H9 (cell line): ENCODE measurements at regions not wholly inside any gene's neighbourhood (a gene's known extent, or its start where the extent isn't known, plus 50 kb on each side); places are given as distances from the start of the nearest gene placed in this dataset.

Experiments used
- DNase-seq: peaks from one replicate; pipeline ENCODE4 v3.0.0-alpha.2; 2017
- H2AFZ ChIP-seq: one replicate; pipeline ENCODE4 v1.6.1; 2013; ENCODE audit warnings: mild to moderate bottlenecking, low read length, control low read depth, moderate library complexity
- H2AK5ac ChIP-seq: 2 replicates; pipeline ENCODE4 v1.6.1; 2013; ENCODE audit warnings: low read length, control low read depth, mixed read lengths; ENCODE audit not compliant: insufficient read length
- H2BK120ac ChIP-seq: one replicate; pipeline ENCODE4 v1.6.1; 2013; ENCODE audit warnings: low read depth, mild to moderate bottlenecking, low read length, control low read depth, inconsistent platforms; ENCODE audit not compliant: poor library complexity, severe bottlenecking
- H2BK12ac ChIP-seq: 2 replicates; pipeline ENCODE4 v1.6.1; 2013; ENCODE audit warnings: low read length, control low read depth, mixed read lengths, low read depth; ENCODE audit not compliant: insufficient read length
- H2BK15ac ChIP-seq: 2 replicates; pipeline ENCODE4 v1.6.1; 2013; ENCODE audit warnings: low read depth, low read length, control low read depth
- H2BK20ac ChIP-seq: one replicate; pipeline ENCODE4 v1.6.1; 2013; ENCODE audit warnings: low read depth, mild to moderate bottlenecking, low read length, control low read depth, inconsistent platforms; ENCODE audit not compliant: poor library complexity, severe bottlenecking
- H2BK5ac ChIP-seq: 2 replicates; pipeline ENCODE4 v1.6.1; 2013; ENCODE audit warnings: low read length, control low read depth, mixed read lengths; ENCODE audit not compliant: insufficient read length
- H3K14ac ChIP-seq: 2 replicates; pipeline ENCODE4 v1.6.1; 2013; ENCODE audit warnings: low read length, control low read depth; ENCODE audit not compliant: insufficient read depth
- H3K18ac ChIP-seq: 2 replicates; pipeline ENCODE4 v1.6.1; 2013; ENCODE audit warnings: low read depth, mild to moderate bottlenecking, mixed read lengths, low read length, control low read depth; ENCODE audit not compliant: insufficient read length
- H3K23ac ChIP-seq: 2 replicates; pipeline ENCODE4 v1.6.1; 2013; ENCODE audit warnings: low read length, control low read depth, mixed read lengths, low read depth; ENCODE audit not compliant: insufficient read length
- H3K23me2 ChIP-seq: 2 replicates; pipeline ENCODE4 v1.6.1; 2013; ENCODE audit warnings: low read depth, mild to moderate bottlenecking, mixed read lengths, low read length, control low read depth; ENCODE audit not compliant: insufficient read length, poor library complexity, severe bottlenecking
- H3K27ac ChIP-seq: 2 replicates; pipeline ENCODE4 v1.5.1; 2013; ENCODE audit warnings: low read length, control low read depth, mixed read lengths, low read depth; ENCODE audit not compliant: insufficient read length
- H3K27me3 ChIP-seq: 2 replicates; pipeline ENCODE4 v1.6.1; 2013; ENCODE audit warnings: low read length, control low read depth, inconsistent platforms; ENCODE audit not compliant: insufficient read depth
- H3K4ac ChIP-seq: 2 replicates; pipeline ENCODE4 v1.6.1; 2013; ENCODE audit warnings: low read depth, mild to moderate bottlenecking, control low read depth, inconsistent platforms, low read length, moderate library complexity
- H3K4me1 ChIP-seq: 2 replicates; pipeline ENCODE4 v1.6.1; 2013; ENCODE audit warnings: low read length, control low read depth, inconsistent platforms; ENCODE audit not compliant: insufficient read depth
- H3K4me2 ChIP-seq: 2 replicates; pipeline ENCODE4 v1.6.1; 2013; ENCODE audit warnings: low read length, control low read depth, mixed read lengths; ENCODE audit not compliant: insufficient read length, insufficient read depth
- H3K56ac ChIP-seq: 2 replicates; pipeline ENCODE4 v1.6.1; 2013; ENCODE audit warnings: low read depth, mild to moderate bottlenecking, mixed read lengths, low read length, control low read depth; ENCODE audit not compliant: insufficient read length
- H3K79me1 ChIP-seq: 2 replicates; pipeline ENCODE4 v1.6.1; 2013; ENCODE audit warnings: low read depth, mild to moderate bottlenecking, moderate library complexity, low read length, control low read depth, inconsistent platforms; ENCODE audit not compliant: insufficient read depth, poor library complexity, severe bottlenecking
- H3K79me2 ChIP-seq: 2 replicates; pipeline ENCODE4 v1.6.1; 2013; ENCODE audit warnings: low read length, control low read depth, inconsistent platforms; ENCODE audit not compliant: insufficient read depth
- H3K9ac ChIP-seq: 2 replicates; pipeline ENCODE4 v1.6.1; 2013; ENCODE audit warnings: low read length, control low read depth, mixed read lengths; ENCODE audit not compliant: insufficient read length; ENCODE audit errors: extremely low read depth
- H3K9me3 ChIP-seq: one replicate; pipeline ENCODE4 v1.6.1; 2013; ENCODE audit warnings: low read depth, low read length, inconsistent platforms; ENCODE audit not compliant: control insufficient read depth
- H3T11ph ChIP-seq: one replicate; pipeline ENCODE4 v1.6.1; 2013; ENCODE audit warnings: mild to moderate bottlenecking, low read length, control low read depth, inconsistent platforms
- H4K20me1 ChIP-seq: one replicate; pipeline ENCODE4 v1.6.1; 2013; ENCODE audit not compliant: control insufficient read depth, insufficient read length, insufficient read depth
- H4K5ac ChIP-seq: 2 replicates; pipeline ENCODE4 v1.6.1; 2013; ENCODE audit warnings: low read depth, mild to moderate bottlenecking, mixed read lengths, low read length, control low read depth; ENCODE audit not compliant: insufficient read length
- H4K8ac ChIP-seq: replicated peaks from 2 replicates; pipeline ENCODE4 v1.6.1; 2013; ENCODE audit warnings: low read length, control low read depth, mixed read lengths, low read depth; ENCODE audit not compliant: insufficient read length
- H4K91ac ChIP-seq: 2 replicates; pipeline ENCODE4 v1.6.1; 2013; ENCODE audit warnings: low read depth, mild to moderate bottlenecking, moderate library complexity, mixed read lengths, low read length, control low read depth; ENCODE audit not compliant: insufficient read length
- H3K27ac Mint-ChIP-seq, 3 experiments: 2 replicates in 2 of 3; 3 replicates in 1 of 3; pipeline ENCODE4 v1.8.0; 2020 to 2021; ENCODE audit warnings: mixed read lengths in 3 of 3, mild to moderate bottlenecking in 1 of 3, moderate library complexity in 1 of 3
- H3K27me3 Mint-ChIP-seq: 2 replicates; pipeline ENCODE4 v1.8.0; 2021; ENCODE audit warnings: low read depth, mild to moderate bottlenecking, moderate library complexity, mixed read lengths
- H3K36me3 Mint-ChIP-seq, 3 experiments: 2 replicates in 2 of 3; 3 replicates in 1 of 3; pipeline ENCODE4 v1.8.0; 2020 to 2021; ENCODE audit warnings: low read depth in 3 of 3, mixed read lengths in 3 of 3; ENCODE audit not compliant: insufficient read depth in 1 of 3
- H3K4me1 Mint-ChIP-seq, 2 experiments: 2 replicates each; pipeline ENCODE4 v1.8.0; 2020; ENCODE audit warnings: mixed read lengths in 2 of 2
- H3K4me3 Mint-ChIP-seq, 2 experiments: 2 replicates in 1 of 2; 3 replicates in 1 of 2; pipeline ENCODE4 v1.8.0; 2020 to 2021; ENCODE audit warnings: mild to moderate bottlenecking in 2 of 2, mixed read lengths in 2 of 2, moderate library complexity in 1 of 2
- H3K9me3 Mint-ChIP-seq, 2 experiments: 2 replicates in 1 of 2; 3 replicates in 1 of 2; pipeline ENCODE4 v1.8.0; 2020; ENCODE audit warnings: mild to moderate bottlenecking in 2 of 2, mixed read lengths in 2 of 2, moderate library complexity in 1 of 2
- CTCF ChIP-seq: fragments of 200-600 bp; sonication (generic); conservative IDR thresholded peaks from 3 replicates; pipeline ENCODE4 v1.8.0; 2021; ENCODE audit warnings: antibody characterized with exemption, mild to moderate bottlenecking
- WGBS: extraction: QIAGEN DNeasy Blood & Tissue Kit; methylation state at CpG from one replicate; pipeline ENCODE4 v1.1.7; 2013; ENCODE audit warnings: missing lambda C conversion rate, low lambda C conversion rate, mixed read lengths; ENCODE audit not compliant: insufficient read length; ENCODE audit errors: extremely low coverage; 5-methylcytosine and 5-hydroxymethylcytosine counted together

- Histone ChIP-seq H3K4me2 (no peak overlapping the region), H4K5ac (no peak overlapping the region), H4K20me1 (no peaks in the 10 kb centered on the region), H3K23ac (no peak overlapping the region), H3K14ac (no peak overlapping the region), H2BK5ac (no peak overlapping the region), H3K4ac (no peak overlapping the region), H4K91ac (no peak overlapping the region), H2BK15ac (no peak overlapping the region), H4K8ac (no peak overlapping the region), H3K18ac (no peak overlapping the region), H3K79me1 (no peaks in the 10 kb centered on the region), H3K27ac (no peak overlapping the region), H2BK20ac (no peak overlapping the region), H3T11ph (no peak overlapping the region), H3K9me3 (no peaks in the 10 kb centered on the region), H2AFZ (no peak overlapping the region), H3K23me2 (peaks cover 2% of the 10 kb centered on the region), H3K4me1 (peaks cover 2% of the 10 kb centered on the region; the same call in 1 of the 2 replicates), H2BK120ac (no peak overlapping the region), H3K56ac (no peak overlapping the region), H3K9ac (no peak overlapping the region), H2BK12ac (no peak overlapping the region), H3K79me2 (no peaks in the 10 kb centered on the region), H2AK5ac (no peak overlapping the region), H3K27me3 (no peaks in the 10 kb centered on the region; the same call in 1 of the 2 replicates)
- no peak overlapping the region for H3K4me3 Mint-ChIP-seq
- peaks cover 73% of the 10 kb centered on the region for H3K27me3 Mint-ChIP-seq
- H3K27ac Mint-ChIP-seq, result 0 out of 7 replicates have a peak overlapping the region, but pooled peaks of 1 of the 3 experiments have one; percentile 3
- peaks cover 13 to 16% of the 10 kb centered on the region in 2 experiments for H3K4me1 Mint-ChIP-seq
- H3K36me3 Mint-ChIP-seq, result peaks cover 0 to 5% (median 3%) of the 10 kb centered on the region in 3 experiments; a peak in 4 of 7 replicates
- no peak for TF ChIP-seq CTCF
- WGBS, result no CpG with 5 or more reads among the region's 3 CpGs
- DNase-seq, result no peak
- H3K9me3 Mint-ChIP-seq, result peaks cover 2 to 5% of the 10 kb centered on the region in 2 experiments; a peak in 2 of 5 replicates
These were observed 146.7 kb downstream of the CXCL12 start for GRCh38 chr10:44238212-44238611.
